GM12878 (cell line): ENCODE measurements at regions not wholly inside any gene's neighbourhood (a gene's known extent, or its start where the extent isn't known, plus 50 kb on each side); places are given as distances from the start of the nearest gene placed in this dataset.

Experiments
- ATAC-seq: fragments of 200-7000 bp; cut with Tn5 transposase; 3 replicates; pipeline ENCODE4 v1.9.1; 2020; ENCODE audit warnings: mild to moderate bottlenecking, moderate library complexity
- BruUV-seq: library from RNA; stranded (reverse); fragments of 400-500 nt; replicated peaks from 2 replicates; lab custom pipeline; 2021; lab: Mats Ljungman, UMichigan
- CTCF ChIA-PET: fragments of 300-600 bp; sonication (Branson Sonifier 250); formaldehyde crosslinking; extraction: SDS; loops from one replicate; lab custom pipeline; 2021; ENCODE audit warnings: inconsistent platforms; lab: Yijun Ruan, JAX
- POLR2A ChIA-PET: fragments of 350-600 bp; formaldehyde crosslinking; extraction: SDS; loops from one replicate; lab custom pipeline; 2021; ENCODE audit warnings: inconsistent platforms; lab: Charles Lee
- RAD21 ChIA-PET: fragments of 300-600 bp; sonication (Branson Sonifier 250); formaldehyde crosslinking; loops from one replicate; lab custom pipeline; 2023; ENCODE audit warnings: antibody characterized with exemption; ENCODE audit not compliant: unreplicated experiment; lab: Charles Lee
- SMC1A ChIA-PET: fragments of 300-600 bp; sonication (Branson Sonifier 250); formaldehyde crosslinking; loops from one replicate; lab custom pipeline; 2023; ENCODE audit not compliant: unreplicated experiment, uncharacterized antibody; lab: Charles Lee
- DNase-seq: peaks from one replicate; pipeline ENCODE4 v3.0.0-alpha.2; 2011; ENCODE audit warnings: low read depth, low spot score
- FAIRE-seq: peaks from 3 replicates; lab custom pipeline; 2011; peaks lifted over from hg19 to GRCh38; lab: Jason Lieb, UNC
- H2AFZ ChIP-seq: 2 replicates; pipeline ENCODE4 v1.6.0; 2011; ENCODE audit warnings: low read depth, low read length, control low read depth; ENCODE audit not compliant: control insufficient read depth
- H3K27ac ChIP-seq: 2 replicates; pipeline ENCODE4 v1.5.1; 2011; ENCODE audit warnings: control low read depth; ENCODE audit not compliant: control insufficient read depth, insufficient read depth
- H3K27me3 ChIP-seq, 2 experiments: replicated peaks in 1 of 2; 2 replicates each; pipeline versions ENCODE4 v1.6.0 to v1.6.1; 2011; ENCODE audit warnings: low read length in 1 of 2; ENCODE audit not compliant: control insufficient read depth in 2 of 2, insufficient read depth in 2 of 2
- H3K36me3 ChIP-seq, 2 experiments: 2 replicates each; pipeline ENCODE4 v1.5.1; 2011; ENCODE audit warnings: low read length in 1 of 2; ENCODE audit not compliant: control insufficient read depth in 2 of 2, insufficient read depth in 2 of 2
- H3K4me1 ChIP-seq: 2 replicates; pipeline ENCODE4 v1.6.1; 2011; ENCODE audit warnings: mild to moderate bottlenecking, low read length, moderate library complexity, mixed read lengths; ENCODE audit not compliant: control insufficient read depth, insufficient read depth
- H3K4me2 ChIP-seq: 2 replicates; pipeline ENCODE4 v1.6.0; 2011; ENCODE audit warnings: control low read depth; ENCODE audit not compliant: control insufficient read depth, insufficient read depth
- H3K4me3 ChIP-seq: fragments of 200-600 bp; sonication (generic); 2 replicates; pipeline ENCODE4 v1.5.1; 2016
- H3K79me2 ChIP-seq: 2 replicates; pipeline ENCODE4 v1.6.0; 2011; ENCODE audit warnings: low read length; ENCODE audit not compliant: control insufficient read depth, insufficient read depth
- H3K9ac ChIP-seq: 2 replicates; pipeline ENCODE4 v1.8.0; 2011; ENCODE audit warnings: low read length, control low read depth, mixed read lengths; ENCODE audit not compliant: control insufficient read depth, insufficient read depth
- H3K9me3 ChIP-seq: replicated peaks from 3 replicates; pipeline ENCODE4 v1.5.1; 2011; ENCODE audit warnings: mild to moderate bottlenecking, low read length; ENCODE audit not compliant: control insufficient read depth, insufficient read depth
- H4K20me1 ChIP-seq: 2 replicates; pipeline ENCODE4 v1.6.0; 2011; ENCODE audit not compliant: control insufficient read depth, insufficient read depth
- CHD1 ChIP-seq: IDR thresholded peaks from 2 replicates; pipeline ENCODE4 v1.6.1; 2012; ENCODE audit warnings: low read depth, low read length, improper control_type of control experiment
- EGR1 ChIP-seq, 2 experiments: IDR thresholded peaks; 1 replicate in 1 of 2; 2 replicates in 1 of 2; pipeline ENCODE4 v1.6.1; 2011 to 2012; ENCODE audit warnings: low read depth in 2 of 2, low read length in 2 of 2, borderline replicate concordance in 1 of 2, mild to moderate bottlenecking in 1 of 2, moderate library complexity in 1 of 2
- FOXK2 ChIP-seq: fragments of 450-650 bp; IDR thresholded peaks from 2 replicates; pipeline ENCODE4 v1.6.1; 2017; ENCODE audit warnings: mild to moderate bottlenecking, moderate library complexity
- IRF4 ChIP-seq: IDR thresholded peaks from 2 replicates; pipeline ENCODE4 v1.6.1; 2011; ENCODE audit warnings: low read depth, low read length
- JUNB ChIP-seq: IDR thresholded peaks from 2 replicates; pipeline ENCODE4 v1.6.1; 2016; ENCODE audit warnings: antibody characterized with exemption, mild to moderate bottlenecking
- NR2C1 ChIP-seq: fragments of 450-650 bp; IDR thresholded peaks from 2 replicates; pipeline ENCODE4 v1.6.1; 2017; ENCODE audit warnings: antibody characterized with exemption, mild to moderate bottlenecking, moderate library complexity
- NR2F1 ChIP-seq: fragments of 450-650 bp; conservative IDR thresholded peaks from 2 replicates; pipeline ENCODE4 v1.6.1; 2017; ENCODE audit warnings: mild to moderate bottlenecking
- PML ChIP-seq: IDR thresholded peaks from 2 replicates; pipeline ENCODE4 v1.6.1; 2012; ENCODE audit warnings: low read length, inconsistent platforms
- RBBP5 ChIP-seq: fragments of 200-600 bp; sonication (generic); conservative IDR thresholded peaks from 2 replicates; pipeline ENCODE4 v1.6.1; 2016
- SIN3A ChIP-seq: IDR thresholded peaks from 2 replicates; pipeline ENCODE4 v1.6.1; 2012; ENCODE audit warnings: low read depth, low read length, improper control_type of control experiment
- SMAD1 ChIP-seq: fragments of 450-650 bp; IDR thresholded peaks from 2 replicates; pipeline ENCODE4 v1.6.1; 2018; ENCODE audit warnings: mild to moderate bottlenecking, low read depth; ENCODE audit not compliant: partially characterized antibody
- STAT1 ChIP-seq: fragments of 450-650 bp; conservative IDR thresholded peaks from 2 replicates; pipeline ENCODE4 v1.6.1; 2014; ENCODE audit warnings: antibody characterized with exemption, mild to moderate bottlenecking
- YY1 ChIP-seq: IDR thresholded peaks from 2 replicates; pipeline ENCODE4 v1.6.1; 2011; ENCODE audit warnings: low read depth, mild to moderate bottlenecking, low read length
- WGBS: methylation state at CpG from one replicate; pipeline ENCODE4 v1.1.6; 2016; ENCODE audit warnings: low lambda C conversion rate; ENCODE audit not compliant: insufficient replicate concordance, insufficient coverage; ENCODE audit errors: missing lambda C conversion rate; 5-methylcytosine and 5-hydroxymethylcytosine counted together
- in situ Hi-C: fragments of 300-500 bp; cut with MboI; formaldehyde crosslinking; loops from 9 replicates; pipeline ENCODE4 v1.14.3; 2018; ENCODE audit warnings: mixed read lengths
- intact Hi-C: fragments of 100-400 bp; cut with micrococcal nuclease; formaldehyde crosslinking; loops from one replicate; pipeline ENCODE4 v1.14.2; 2022; ENCODE audit not compliant: unreplicated experiment
- TF ChIP-seq, protein P1 (sequence below), 3 experiments: IDR thresholded peaks in 2 of 3; conservative IDR thresholded peaks in 1 of 3; 2 replicates each; pipeline ENCODE4 v1.5.1; 2011; ENCODE audit warnings: low read depth in 3 of 3, low read length in 3 of 3, mild to moderate bottlenecking in 3 of 3, control low read depth in 2 of 3, moderate library complexity in 2 of 3, inconsistent platforms in 1 of 3, mixed read lengths in 1 of 3; ENCODE audit not compliant: control insufficient read depth in 2 of 3, insufficient read depth in 1 of 3; ENCODE audit errors: extremely low read depth in 1 of 3
- TF ChIP-seq, protein P2 (sequence below): IDR thresholded peaks from 2 replicates; pipeline ENCODE4 v1.6.1; 2012; ENCODE audit warnings: mild to moderate bottlenecking, low read depth, low read length

DNA sequence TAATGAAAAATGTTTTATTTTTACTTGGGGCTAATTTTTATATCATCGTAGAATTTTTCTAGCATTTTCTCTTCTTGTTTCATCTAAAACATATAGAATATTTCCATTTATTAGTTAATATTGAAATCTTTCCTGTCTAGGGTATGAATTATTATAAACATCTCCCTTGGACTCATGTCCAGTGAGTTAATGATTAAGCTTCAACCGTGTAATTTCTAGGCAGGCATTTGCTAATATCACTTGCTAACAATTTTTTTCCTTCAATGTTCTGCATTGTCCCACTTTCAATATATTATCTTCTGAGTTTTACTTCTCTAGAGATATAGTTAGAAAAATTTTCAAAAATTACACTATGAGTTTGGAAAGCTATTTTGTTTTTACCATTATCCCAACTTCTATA lies 1371.6 kb upstream of the EPHA6 start:
- no peak overlapping the region for H2AFZ ChIP-seq
- no peak overlapping the region for H3K27ac ChIP-seq
- H4K20me1 ChIP-seq, result no peaks in the 10 kb centered on the region
- H3K4me2 ChIP-seq, result no peak overlapping the region
- H3K79me2 ChIP-seq, result no peaks in the 10 kb centered on the region
- ATAC-seq (no peak), DNase-seq (no peak), FAIRE-seq (no peak)
- ChIA-PET CTCF (interaction anchor here (0.8 kb wide), 1 partner anchor 26 kb away, joined by 3 read pairs; no protein-coding TSS in a partner anchor), RAD21 (no interaction called here), SMC1A (interaction anchor here (0.7 kb wide), 1 partner anchor 148 kb away, joined by 3 read pairs; no protein-coding TSS in a partner anchor), POLR2A (no interaction called here)
- no peak overlapping the region for H3K9ac ChIP-seq
- H3K9me3 ChIP-seq, result no peaks in the 10 kb centered on the region
- H3K4me1 ChIP-seq, result no peaks in the 10 kb centered on the region
- intact Hi-C loops (no loop called here), in situ Hi-C loops (no loop called here)
- no peak overlapping the region for H3K4me3 ChIP-seq
- no TSS peak for BruUV-seq
- WGBS, result 42% methylated on average over 2 of the region's 2 CpGs
- TF ChIP-seq IRF4 (no peak), JUNB (no peak), EGR1 (IDR thresholded peaks at IDR 0.05; ENCODE audit: borderline replicate concordance in 1 of 2, low read depth in 2 of 2, low read length in 2 of 2) (no peak), YY1 (no peak)
- H3K27me3 ChIP-seq, result no peaks in the 10 kb centered on the region
- no peaks in the 10 kb centered on the region for H3K36me3 ChIP-seq

DNA sequence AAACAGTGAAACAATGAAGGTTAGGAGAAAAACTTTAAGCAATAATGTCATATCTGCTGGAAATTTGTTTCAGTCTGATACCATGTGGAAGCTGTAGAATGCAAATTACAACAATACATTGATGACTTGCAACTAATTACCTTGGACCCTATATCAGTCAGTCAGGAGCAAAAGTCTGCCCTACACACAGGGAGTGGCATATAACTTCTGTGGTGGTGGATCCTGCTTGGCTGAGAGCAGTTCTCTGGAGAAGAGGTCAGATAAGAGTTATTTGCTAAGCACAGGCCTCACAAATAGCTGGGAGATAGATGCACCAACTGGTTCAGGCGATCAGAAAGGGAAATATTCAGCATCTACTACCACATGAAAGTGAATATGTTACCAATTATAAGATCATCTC lies 1364.6 kb upstream of the EPHA6 start:
- ChIA-PET CTCF (no interaction called here), RAD21 (no interaction called here), SMC1A (no interaction called here), POLR2A (no interaction called here)
- DNase-seq, result no peak
- H3K4me2 ChIP-seq, result no peak overlapping the region
- no peak for ATAC-seq
- intact Hi-C loops (no loop called here), in situ Hi-C loops (no loop called here)
- BruUV-seq, result no TSS peak
- no peaks in the 10 kb centered on the region for H4K20me1 ChIP-seq
- H3K79me2 ChIP-seq, result no peaks in the 10 kb centered on the region
- H3K36me3 ChIP-seq, result no peaks in the 10 kb centered on the region
- no peak overlapping the region for H2AFZ ChIP-seq
- H3K27ac ChIP-seq, result no peak overlapping the region
- FAIRE-seq, result no peak
- H3K9me3 ChIP-seq, result no peaks in the 10 kb centered on the region
- H3K4me1 ChIP-seq, result no peaks in the 10 kb centered on the region
- H3K27me3 ChIP-seq, result no peaks in the 10 kb centered on the region
- 0% methylated on average over 1 of the region's 1 CpG for WGBS
- H3K9ac ChIP-seq, result no peak overlapping the region
- no peak overlapping the region for H3K4me3 ChIP-seq
- TF ChIP-seq, protein P1, sequence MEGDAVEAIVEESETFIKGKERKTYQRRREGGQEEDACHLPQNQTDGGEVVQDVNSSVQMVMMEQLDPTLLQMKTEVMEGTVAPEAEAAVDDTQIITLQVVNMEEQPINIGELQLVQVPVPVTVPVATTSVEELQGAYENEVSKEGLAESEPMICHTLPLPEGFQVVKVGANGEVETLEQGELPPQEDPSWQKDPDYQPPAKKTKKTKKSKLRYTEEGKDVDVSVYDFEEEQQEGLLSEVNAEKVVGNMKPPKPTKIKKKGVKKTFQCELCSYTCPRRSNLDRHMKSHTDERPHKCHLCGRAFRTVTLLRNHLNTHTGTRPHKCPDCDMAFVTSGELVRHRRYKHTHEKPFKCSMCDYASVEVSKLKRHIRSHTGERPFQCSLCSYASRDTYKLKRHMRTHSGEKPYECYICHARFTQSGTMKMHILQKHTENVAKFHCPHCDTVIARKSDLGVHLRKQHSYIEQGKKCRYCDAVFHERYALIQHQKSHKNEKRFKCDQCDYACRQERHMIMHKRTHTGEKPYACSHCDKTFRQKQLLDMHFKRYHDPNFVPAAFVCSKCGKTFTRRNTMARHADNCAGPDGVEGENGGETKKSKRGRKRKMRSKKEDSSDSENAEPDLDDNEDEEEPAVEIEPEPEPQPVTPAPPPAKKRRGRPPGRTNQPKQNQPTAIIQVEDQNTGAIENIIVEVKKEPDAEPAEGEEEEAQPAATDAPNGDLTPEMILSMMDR (IDR thresholded peaks at IDR 0.05 in 2 of 3, conservative IDR thresholded peaks at IDR 0.05 in 1 of 3; ENCODE audit: control insufficient read depth in 2 of 3, extremely low read depth in 1 of 3, insufficient read depth in 1 of 3, low read depth in 3 of 3, low read length in 3 of 3), result no peak
- TF ChIP-seq, protein P2, sequence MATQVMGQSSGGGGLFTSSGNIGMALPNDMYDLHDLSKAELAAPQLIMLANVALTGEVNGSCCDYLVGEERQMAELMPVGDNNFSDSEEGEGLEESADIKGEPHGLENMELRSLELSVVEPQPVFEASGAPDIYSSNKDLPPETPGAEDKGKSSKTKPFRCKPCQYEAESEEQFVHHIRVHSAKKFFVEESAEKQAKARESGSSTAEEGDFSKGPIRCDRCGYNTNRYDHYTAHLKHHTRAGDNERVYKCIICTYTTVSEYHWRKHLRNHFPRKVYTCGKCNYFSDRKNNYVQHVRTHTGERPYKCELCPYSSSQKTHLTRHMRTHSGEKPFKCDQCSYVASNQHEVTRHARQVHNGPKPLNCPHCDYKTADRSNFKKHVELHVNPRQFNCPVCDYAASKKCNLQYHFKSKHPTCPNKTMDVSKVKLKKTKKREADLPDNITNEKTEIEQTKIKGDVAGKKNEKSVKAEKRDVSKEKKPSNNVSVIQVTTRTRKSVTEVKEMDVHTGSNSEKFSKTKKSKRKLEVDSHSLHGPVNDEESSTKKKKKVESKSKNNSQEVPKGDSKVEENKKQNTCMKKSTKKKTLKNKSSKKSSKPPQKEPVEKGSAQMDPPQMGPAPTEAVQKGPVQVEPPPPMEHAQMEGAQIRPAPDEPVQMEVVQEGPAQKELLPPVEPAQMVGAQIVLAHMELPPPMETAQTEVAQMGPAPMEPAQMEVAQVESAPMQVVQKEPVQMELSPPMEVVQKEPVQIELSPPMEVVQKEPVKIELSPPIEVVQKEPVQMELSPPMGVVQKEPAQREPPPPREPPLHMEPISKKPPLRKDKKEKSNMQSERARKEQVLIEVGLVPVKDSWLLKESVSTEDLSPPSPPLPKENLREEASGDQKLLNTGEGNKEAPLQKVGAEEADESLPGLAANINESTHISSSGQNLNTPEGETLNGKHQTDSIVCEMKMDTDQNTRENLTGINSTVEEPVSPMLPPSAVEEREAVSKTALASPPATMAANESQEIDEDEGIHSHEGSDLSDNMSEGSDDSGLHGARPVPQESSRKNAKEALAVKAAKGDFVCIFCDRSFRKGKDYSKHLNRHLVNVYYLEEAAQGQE, result no peak
- TF ChIP-seq SIN3A (no peak), SMAD1 (no peak), PML (no peak), CHD1 (no peak), RBBP5 (no peak), STAT1 (no peak), FOXK2 (no peak), NR2C1 (no peak), NR2F1 (no peak)
